ENCODE measurements at regions not wholly inside any gene's neighbourhood (a gene's known extent, or its start where the extent isn't known, plus 50 kb on each side); places are given as distances from the start of the nearest gene placed in this dataset.

- Mint-ChIP-seq H3K27ac (ENCODE audit: unreplicated experiment) (no peak overlapping the region), H3K27me3 (ENCODE audit: unreplicated experiment) (peaks cover 2% of the 10 kb centered on the region), H3K9me3 (ENCODE audit: unreplicated experiment) (no peaks in the 10 kb centered on the region), H3K4me1 (ENCODE audit: unreplicated experiment) (peaks cover 6% of the 10 kb centered on the region), H3K36me3 (ENCODE audit: low read depth, unreplicated experiment) (no peaks in the 10 kb centered on the region), H3K4me3 (ENCODE audit: unreplicated experiment) (no peak overlapping the region)
- no peak for DNase-seq (ENCODE audit: low spot score)
- no peak for TF ChIP-seq CTCF (IDR thresholded peaks at IDR 0.05; ENCODE audit: unreplicated experiment)
Measured at GRCh38 chr2:176656038-176656775, 387.0 kb downstream of the MTX2 start.

- Mint-ChIP-seq H3K4me3 (ENCODE audit: unreplicated experiment) (no peak overlapping the region), H3K4me1 (ENCODE audit: unreplicated experiment) (peaks cover 6% of the 10 kb centered on the region), H3K27ac (ENCODE audit: unreplicated experiment) (no peak overlapping the region), H3K27me3 (ENCODE audit: unreplicated experiment) (peaks cover 2% of the 10 kb centered on the region), H3K36me3 (ENCODE audit: low read depth, unreplicated experiment) (no peaks in the 10 kb centered on the region), H3K9me3 (ENCODE audit: unreplicated experiment) (no peaks in the 10 kb centered on the region)
- TF ChIP-seq CTCF (IDR thresholded peaks at IDR 0.05; ENCODE audit: unreplicated experiment): no peak
- DNase-seq (ENCODE audit: low spot score): no peak
Measured at GRCh38 chr2:176656776-176657140, 387.5 kb downstream of the MTX2 start.

GRCh38 chr2:176657393-176657792, 388.2 kb downstream of the MTX2 start:
- Mint-ChIP-seq H3K9me3 (ENCODE audit: unreplicated experiment) (no peaks in the 10 kb centered on the region), H3K27me3 (ENCODE audit: unreplicated experiment) (peaks cover 2% of the 10 kb centered on the region), H3K4me3 (ENCODE audit: unreplicated experiment) (no peak overlapping the region), H3K27ac (ENCODE audit: unreplicated experiment) (no peak overlapping the region), H3K4me1 (ENCODE audit: unreplicated experiment) (peaks cover 6% of the 10 kb centered on the region), H3K36me3 (ENCODE audit: low read depth, unreplicated experiment) (no peaks in the 10 kb centered on the region)
- no peak for TF ChIP-seq CTCF (IDR thresholded peaks at IDR 0.05; ENCODE audit: unreplicated experiment)
- DNase-seq (ENCODE audit: low spot score): no peak

- no peak for TF ChIP-seq CTCF (IDR thresholded peaks at IDR 0.05; ENCODE audit: unreplicated experiment)
- peaks cover 2% of the 10 kb centered on the region for H3K27me3 Mint-ChIP-seq (ENCODE audit: unreplicated experiment)
- H3K36me3 Mint-ChIP-seq (ENCODE audit: low read depth, unreplicated experiment): no peaks in the 10 kb centered on the region
- DNase-seq (ENCODE audit: low spot score): no peak
- H3K4me3 Mint-ChIP-seq (ENCODE audit: unreplicated experiment): no peak overlapping the region
- no peaks in the 10 kb centered on the region for H3K9me3 Mint-ChIP-seq (ENCODE audit: unreplicated experiment)
- no peak overlapping the region for H3K27ac Mint-ChIP-seq (ENCODE audit: unreplicated experiment)
- peaks cover 4% of the 10 kb centered on the region for H3K4me1 Mint-ChIP-seq (ENCODE audit: unreplicated experiment)
Measured at GRCh38 chr2:176658708-176659107, 389.5 kb downstream of the MTX2 start.

- Mint-ChIP-seq H3K27ac (ENCODE audit: unreplicated experiment) (no peak overlapping the region), H3K36me3 (ENCODE audit: low read depth, unreplicated experiment) (no peaks in the 10 kb centered on the region), H3K4me1 (ENCODE audit: unreplicated experiment) (no peaks in the 10 kb centered on the region), H3K27me3 (ENCODE audit: unreplicated experiment) (no peaks in the 10 kb centered on the region), H3K9me3 (ENCODE audit: unreplicated experiment) (no peaks in the 10 kb centered on the region), H3K4me3 (ENCODE audit: unreplicated experiment) (no peak overlapping the region)
- no peak for DNase-seq (ENCODE audit: low spot score)
- no peak for TF ChIP-seq CTCF (IDR thresholded peaks at IDR 0.05; ENCODE audit: unreplicated experiment)
Measured at GRCh38 chr2:176662753-176663152, 393.5 kb downstream of the MTX2 start.
